ENCODE measurements at regions not wholly inside any gene's neighbourhood (a gene's known extent, or its start where the extent isn't known, plus 50 kb on each side); places are given as distances from the start of the nearest gene placed in this dataset.

DNA sequence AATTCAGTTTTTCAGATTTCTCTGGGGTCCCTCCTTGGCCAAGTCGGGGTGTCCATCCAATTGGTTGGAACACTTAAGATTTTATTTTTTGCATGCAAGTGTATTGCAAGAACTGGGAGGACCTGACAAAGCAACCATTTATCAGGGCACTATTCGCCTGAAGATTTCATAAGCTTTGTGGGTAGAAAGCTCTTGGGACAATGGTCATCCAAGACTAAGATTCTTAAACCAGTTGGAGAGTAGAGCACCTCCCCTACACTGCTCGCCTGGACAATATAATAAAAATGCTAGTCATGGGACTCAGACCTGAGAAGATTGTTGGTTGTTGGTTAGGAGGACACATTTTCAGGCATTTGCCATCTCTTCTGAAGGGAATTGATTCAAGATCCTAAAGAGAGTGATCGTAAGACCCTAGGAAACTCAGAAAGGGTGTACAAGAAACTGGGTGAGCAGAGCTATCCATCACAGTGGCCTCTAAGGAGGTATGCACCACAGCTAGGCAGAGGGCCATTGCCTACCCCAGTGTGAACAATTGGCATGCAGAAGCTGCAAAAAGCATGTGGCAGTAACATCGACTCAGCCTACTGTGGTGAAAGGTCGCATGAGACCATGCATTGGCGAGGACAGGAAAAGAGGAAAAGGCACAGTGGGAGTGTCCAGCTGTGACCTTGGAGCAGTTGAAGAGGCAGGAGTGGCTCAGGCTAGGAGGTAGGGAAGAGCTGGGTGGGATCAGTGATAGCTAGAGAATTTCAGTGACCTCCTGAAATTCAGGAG lies 1235.3 kb upstream of the AUTS2 start:
- TF ChIP-seq, protein P1, sequence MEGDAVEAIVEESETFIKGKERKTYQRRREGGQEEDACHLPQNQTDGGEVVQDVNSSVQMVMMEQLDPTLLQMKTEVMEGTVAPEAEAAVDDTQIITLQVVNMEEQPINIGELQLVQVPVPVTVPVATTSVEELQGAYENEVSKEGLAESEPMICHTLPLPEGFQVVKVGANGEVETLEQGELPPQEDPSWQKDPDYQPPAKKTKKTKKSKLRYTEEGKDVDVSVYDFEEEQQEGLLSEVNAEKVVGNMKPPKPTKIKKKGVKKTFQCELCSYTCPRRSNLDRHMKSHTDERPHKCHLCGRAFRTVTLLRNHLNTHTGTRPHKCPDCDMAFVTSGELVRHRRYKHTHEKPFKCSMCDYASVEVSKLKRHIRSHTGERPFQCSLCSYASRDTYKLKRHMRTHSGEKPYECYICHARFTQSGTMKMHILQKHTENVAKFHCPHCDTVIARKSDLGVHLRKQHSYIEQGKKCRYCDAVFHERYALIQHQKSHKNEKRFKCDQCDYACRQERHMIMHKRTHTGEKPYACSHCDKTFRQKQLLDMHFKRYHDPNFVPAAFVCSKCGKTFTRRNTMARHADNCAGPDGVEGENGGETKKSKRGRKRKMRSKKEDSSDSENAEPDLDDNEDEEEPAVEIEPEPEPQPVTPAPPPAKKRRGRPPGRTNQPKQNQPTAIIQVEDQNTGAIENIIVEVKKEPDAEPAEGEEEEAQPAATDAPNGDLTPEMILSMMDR (IDR thresholded peaks at IDR 0.05) = no peak
- no peak for TF ChIP-seq POLR2A (IDR thresholded peaks at IDR 0.05)
